Germinal center (tissue), 1 donor: ENCODE measurements at regions not wholly inside any gene's neighbourhood (a gene's known extent, or its start where the extent isn't known, plus 50 kb on each side); places are given as distances from the start of the nearest gene placed in this dataset.

Experiments
- DNase-seq: peaks from one replicate; pipeline ENCODE4 v3.0.0; 2012; ENCODE audit warnings: mixed read lengths, low spot score

- DNase-seq, result no peak
These were observed 371.9 kb upstream of the ID4 start for GRCh38 chr6:19465256-19465655.

DNA sequence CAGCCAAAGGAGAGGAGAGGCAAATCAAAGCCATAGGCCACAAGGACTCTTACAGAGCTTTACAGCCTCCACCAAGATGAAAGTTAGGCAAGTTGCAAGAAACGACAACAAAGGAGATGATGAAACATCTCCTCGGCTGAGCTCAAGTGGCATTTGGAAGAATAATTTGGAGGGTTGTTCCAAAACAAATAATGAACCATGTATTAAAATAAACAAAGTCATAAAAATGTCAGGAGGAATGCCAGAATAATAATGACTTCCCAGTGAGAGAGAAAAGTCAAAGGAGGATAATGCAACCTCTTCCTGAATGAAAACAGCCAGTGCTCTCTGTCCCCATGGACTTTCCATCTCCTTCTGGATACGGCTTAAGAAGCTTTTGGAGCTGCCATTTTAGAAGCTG, 371.4 kb upstream of the ID4 start:
- no peak for DNase-seq

DNA sequence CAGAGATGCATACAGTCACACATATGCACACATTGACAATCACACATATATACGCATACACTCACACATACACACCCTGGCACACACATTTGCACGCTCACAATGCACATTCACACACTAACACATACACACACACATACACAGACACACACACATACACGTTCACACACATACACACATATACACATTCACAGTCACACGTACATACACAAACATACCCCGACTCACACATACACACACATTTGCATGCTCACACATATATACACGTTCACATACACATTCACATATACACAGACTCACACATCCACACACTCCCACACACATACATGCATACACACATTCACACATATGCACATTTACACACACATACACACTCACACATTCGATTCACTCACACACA, 366.8 kb upstream of the ID4 start:
- no peak for DNase-seq

DNA sequence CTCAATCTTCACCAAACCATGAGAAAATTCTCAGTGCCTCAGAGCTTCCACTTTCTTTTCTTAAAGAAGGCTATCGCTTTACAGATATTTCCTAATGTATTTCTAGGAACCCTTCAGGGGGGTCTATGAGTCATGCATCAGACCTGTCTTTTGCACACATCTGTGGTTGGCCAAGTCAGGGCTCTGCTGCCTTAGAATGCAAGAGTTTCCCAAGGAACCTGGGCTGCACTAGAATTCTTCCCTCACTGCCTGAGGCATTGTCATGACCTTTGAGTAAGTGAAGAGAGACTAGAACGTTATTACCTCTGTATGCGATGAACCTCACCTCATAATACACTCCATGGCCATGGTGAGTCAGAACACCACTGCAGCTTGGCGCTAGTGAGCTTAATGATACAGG, 365.0 kb upstream of the ID4 start:
- no peak for DNase-seq

DNA sequence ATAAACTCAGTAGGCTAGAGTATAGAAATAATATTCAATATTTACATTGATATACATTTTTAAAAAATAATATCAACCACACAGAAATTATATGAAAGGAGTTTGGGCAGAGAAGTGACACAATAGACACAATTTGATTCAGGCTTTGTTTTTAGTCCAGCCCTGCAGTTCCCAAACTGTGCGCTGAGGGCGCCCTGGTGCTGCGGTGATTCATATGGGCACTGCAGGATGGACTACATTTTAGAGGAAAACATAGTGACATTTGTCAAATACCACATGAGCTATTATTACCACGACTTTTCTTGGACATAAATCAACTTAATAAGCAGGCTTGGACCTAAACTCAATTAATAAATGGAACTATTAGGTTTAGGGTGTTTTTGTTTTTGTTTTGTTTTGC, 364.3 kb upstream of the ID4 start:
- DNase-seq, result no peak

DNA sequence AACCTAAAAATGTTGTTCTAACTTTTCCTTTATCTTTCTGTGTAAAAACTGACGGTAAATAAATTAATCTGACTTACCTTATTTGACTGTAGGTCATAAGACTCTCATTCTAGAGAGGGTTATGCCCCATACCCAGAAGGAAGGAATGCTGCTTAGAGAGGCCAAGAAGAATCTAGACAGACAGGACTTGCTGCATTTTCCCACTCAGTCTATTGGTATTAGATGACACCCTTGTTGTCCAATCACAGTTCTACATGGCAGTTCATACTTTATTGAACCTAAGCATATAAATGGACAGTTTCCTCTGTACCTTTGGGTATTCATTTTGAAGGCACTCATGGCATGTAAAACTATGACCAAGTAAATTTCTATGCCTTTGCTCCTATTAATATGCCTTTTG, 359.6 kb upstream of the ID4 start:
- DNase-seq, result no peak

- no peak for DNase-seq
These were observed 358.9 kb upstream of the ID4 start for GRCh38 chr6:19478273-19478672.

DNA sequence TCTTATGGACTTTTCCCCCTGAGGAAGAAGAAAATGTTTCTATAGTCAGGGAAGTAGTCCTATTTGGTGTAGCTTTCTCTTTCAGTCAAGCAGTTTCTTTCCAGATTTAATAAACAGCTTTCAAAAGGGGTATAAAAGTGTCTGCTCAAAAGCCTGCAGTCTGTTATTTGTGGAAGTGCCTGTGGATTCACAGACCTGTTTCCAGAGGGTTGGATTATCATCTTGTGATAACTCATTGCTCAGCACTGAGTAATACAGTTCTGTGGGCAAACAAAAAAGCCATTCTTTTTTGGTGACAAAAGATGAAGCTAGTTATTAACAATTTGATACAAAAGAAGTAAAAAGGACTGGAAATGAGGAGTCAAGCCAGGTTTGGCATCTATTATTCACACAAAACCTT, 358.2 kb upstream of the ID4 start:
- no peak for DNase-seq

DNA sequence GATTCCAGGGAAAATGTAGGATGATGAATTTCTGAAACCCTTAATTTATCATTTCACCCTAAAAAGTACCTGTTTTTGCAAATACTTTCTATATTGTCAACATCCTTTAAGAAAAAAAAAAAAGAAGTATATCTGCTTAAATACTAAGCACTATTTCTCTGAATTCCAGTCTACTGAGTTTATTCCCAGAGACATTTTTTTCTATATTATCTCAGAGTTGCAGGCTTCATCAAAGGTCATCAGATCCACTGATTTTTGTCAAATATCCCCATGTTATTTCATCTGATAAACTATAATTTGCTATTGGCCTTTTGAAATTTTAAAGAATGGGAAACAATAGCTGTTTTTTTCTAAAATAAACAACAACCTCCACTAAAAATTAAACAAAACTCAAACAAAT, 357.6 kb upstream of the ID4 start:
- DNase-seq, result no peak

DNA sequence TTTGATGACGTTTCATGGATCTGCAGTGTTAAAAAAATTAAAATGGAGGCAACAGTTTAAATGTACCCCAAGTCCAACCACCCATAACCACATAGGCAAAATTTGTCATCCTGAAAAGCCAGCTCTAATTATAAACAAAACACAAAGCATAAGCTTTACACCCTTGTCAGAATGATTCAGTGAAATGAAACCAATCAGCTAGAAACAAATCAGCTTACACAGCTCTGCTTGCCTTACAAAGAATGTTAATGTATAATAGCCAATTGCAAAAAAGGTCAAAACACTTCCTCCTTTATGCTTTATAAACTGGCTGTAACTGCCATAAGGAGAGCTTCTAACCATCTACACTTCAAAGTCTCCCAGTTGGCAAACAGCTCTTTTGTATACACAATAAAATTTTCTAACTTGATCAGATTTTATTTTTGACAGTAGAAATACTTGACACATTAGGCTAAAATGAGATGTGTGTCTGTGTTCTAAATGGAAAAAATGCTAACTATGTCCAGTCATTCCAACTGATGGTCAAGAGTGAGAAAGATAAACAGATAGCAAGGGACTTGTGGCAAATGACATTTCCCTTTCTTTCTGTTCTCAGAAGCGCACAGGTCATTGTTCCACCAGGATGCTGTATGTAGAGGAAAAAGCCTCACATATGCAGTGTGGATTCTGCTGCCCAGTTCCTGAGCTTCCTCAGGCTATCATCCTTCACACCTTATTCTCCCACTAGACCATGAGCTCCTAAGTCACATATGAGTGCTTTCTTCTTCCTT, 344.3 kb upstream of the ID4 start:
- no peak for DNase-seq

DNA sequence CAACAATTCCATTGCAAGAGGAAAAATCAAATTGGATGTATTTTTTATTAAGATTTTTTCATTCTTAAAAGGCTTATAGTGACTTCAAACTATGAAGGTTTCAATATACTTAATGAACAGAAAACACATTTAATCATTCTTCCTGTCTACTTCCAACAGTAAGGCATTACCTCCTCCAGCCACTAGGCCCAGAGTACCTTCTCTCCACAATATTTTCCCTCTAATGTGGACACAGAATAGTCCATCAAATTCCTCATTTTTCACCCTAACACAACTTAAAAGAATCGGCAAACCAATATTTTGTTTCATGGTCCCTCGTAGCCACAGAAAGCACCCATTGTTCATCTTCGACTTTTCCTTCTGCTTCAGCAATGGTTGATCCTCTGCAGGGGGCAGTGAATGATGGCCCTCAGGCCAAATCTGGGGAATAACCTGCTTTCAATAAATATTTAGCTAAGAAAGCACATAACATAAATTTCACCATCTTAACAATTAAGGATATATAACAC, 335.4 kb upstream of the ID4 start:
- DNase-seq, result no peak

DNA sequence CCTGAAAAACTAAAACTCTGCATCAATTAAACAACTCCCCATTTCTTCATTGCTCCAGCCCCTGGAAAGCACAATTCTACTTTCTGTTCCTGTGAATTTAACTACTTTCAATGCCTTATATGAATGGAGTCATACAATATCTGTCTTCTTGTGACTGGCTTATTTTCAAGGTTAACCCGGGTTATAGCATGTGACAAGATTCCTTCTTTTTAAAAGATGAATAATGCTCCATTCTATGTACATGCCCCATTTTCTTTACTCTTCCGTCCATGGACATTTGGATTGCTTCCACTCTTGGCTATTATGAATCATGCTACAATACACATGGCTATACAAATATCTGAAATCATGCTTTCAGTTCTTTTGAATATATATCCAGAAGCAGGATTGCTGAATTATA, 334.9 kb upstream of the ID4 start:
- DNase-seq, result no peak

DNA sequence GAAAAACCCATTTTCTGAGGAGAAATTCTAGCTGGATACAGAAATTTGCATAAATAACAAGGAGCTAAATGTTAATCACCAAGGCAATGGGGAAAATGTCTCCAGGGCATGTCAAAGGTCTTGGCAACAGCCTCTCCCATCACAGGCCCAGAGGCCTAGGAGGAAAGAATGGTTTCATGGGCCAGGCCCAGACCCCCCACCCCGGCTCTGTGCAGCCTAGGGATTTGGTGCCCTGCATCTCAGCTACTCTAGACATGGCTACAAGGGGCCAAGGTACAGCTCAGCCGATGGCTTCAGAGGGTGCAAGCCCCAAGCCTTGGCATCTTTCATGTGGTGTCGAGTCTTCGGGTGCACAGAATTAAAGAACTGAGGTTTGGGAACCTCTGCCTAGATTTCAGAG, 321.2 kb upstream of the ID4 start:
- no peak for DNase-seq

DNA sequence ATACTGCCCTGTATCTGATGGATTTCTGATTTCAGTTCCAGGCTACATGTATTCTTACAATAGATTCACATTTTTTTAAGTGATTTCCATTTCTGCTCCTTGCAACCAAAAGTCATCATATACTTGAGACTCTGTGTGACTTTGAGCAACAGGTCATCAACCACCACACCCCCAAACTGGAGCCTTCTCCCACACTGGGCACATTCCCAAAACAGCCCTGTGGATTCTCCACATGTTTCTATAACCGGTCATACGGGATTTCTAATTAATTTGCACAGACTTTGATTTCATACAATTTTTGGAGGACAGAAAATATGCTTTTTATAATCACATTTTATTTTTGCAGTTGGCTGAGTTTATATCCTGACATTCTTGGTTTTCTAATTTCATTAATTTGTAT, 317.2 kb upstream of the ID4 start:
- no peak for DNase-seq

GRCh38 chr6:19524366-19525186, 312.6 kb upstream of the ID4 start:
- no peak for DNase-seq

DNA sequence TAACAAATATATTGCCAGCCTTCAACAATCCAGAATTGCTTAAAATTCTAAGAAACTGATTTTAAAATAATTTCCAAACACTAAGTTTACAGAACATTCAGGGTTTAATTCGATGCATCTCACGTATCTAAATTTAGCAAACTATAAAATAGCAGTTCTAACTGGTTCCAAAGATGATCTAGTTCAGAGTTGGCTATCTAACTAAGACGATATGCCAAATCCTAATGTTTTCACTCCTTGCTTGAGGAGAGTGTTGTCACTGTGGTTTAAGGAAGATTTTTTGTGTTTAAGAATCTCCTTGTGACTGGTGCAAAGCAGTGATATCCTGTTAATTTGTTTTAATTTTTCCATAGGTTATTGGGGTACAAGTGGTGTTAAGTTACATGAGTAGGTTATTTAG, 311.5 kb upstream of the ID4 start:
- DNase-seq, result no peak

GRCh38 chr6:19530188-19530587, 307.0 kb upstream of the ID4 start:
- DNase-seq, result no peak

DNA sequence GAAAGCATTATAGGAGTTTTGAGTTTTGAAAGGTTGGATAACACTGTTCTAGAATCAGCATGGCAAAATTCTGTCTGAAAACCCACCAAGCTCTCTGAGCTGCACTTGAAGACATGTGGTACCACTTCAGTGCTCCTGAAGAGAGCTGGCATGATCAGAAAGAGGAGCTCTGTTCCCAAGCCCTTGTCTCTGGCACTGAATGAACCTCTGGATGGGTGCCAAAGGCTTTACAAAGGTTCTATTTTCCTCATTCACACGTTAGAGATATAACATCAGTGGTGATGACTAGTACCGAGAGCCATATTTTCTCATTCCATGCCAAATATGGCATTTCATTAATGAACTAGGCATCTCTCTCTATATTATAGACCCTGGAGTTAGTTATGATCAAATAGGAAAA, 301.8 kb upstream of the ID4 start:
- DNase-seq, result no peak

DNA sequence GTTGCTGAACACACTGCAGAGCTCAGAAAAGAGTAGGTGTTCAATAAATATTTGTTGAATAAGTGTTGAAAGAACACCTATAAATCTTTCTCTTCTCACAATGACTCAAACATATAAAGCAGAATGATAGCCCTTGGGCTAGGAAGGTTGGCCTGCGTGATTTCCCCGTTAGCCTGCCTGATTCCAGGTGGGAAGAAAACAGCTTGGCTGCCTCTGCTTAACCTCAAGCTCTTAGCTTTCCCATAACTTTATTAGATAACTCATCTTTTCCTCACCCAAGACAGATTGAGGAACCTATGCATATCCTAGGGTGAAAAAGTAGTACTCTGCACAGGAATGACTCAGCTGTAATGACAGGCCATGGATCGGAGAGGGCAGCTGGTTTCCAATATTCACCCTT, 300.3 kb upstream of the ID4 start:
- DNase-seq, result no peak

GRCh38 chr6:19538096-19538495, 299.1 kb upstream of the ID4 start:
- no peak for DNase-seq

GRCh38 chr6:19547507-19547906, 289.7 kb upstream of the ID4 start:
- no peak for DNase-seq

DNA sequence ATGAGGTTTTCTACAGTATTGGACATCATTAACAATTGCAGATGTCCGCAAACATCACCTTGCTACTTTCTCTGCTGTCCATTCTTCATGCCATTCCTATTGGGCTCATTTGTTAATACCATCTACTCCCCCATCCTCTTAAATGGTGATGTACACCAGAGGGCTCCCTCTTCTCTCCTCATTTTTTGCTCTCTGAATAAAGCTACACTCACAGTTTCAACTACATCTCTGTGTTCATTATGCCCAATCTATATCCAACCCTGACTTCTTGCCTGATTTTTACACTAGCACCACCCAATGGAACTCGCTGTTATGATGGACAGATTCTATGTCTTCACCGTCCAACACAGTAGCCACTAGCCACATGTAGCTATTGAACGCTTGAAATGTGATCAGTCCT, 288.1 kb upstream of the ID4 start:
- no peak for DNase-seq

- DNase-seq, result no peak
These were observed 286.8 kb upstream of the ID4 start for GRCh38 chr6:19550380-19550779.

GRCh38 chr6:19551611-19552010, 285.6 kb upstream of the ID4 start:
- no peak for DNase-seq
